ENCODE measurements at regions not wholly inside any gene's neighbourhood (a gene's known extent, or its start where the extent isn't known, plus 50 kb on each side); places are given as distances from the start of the nearest gene placed in this dataset.

DNA sequence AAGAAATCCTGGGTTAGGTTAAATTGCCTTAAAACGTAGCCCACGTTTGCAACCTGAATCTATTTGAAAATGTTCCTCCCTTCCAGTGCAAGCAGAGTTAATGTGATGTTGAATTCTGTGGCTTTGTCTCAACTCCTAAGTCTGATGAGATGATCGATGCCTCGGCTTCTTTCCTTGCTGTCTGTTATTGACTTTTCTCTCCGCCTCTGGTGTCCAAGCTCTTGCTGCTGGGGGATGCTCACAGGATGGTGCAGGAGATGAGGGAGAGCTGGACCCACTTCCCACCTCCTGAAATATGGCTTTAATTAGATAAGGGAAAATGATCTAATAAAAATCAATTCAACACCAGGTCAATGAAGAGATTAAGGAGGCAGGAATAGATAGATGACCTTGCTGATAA is 407.9 kb upstream of the RGMA start:
- TF ChIP-seq RFX5 (IDR thresholded peaks at IDR 0.05; ENCODE audit: borderline replicate concordance, low read depth, low read length) = no peak
- TF ChIP-seq NRF1 (IDR thresholded peaks at IDR 0.05; ENCODE audit: low read depth, low read length) = no peak
- TF ChIP-seq MAFK (IDR thresholded peaks at IDR 0.05; ENCODE audit: low read depth, low read length) = no peak
- TF ChIP-seq, protein P1, sequence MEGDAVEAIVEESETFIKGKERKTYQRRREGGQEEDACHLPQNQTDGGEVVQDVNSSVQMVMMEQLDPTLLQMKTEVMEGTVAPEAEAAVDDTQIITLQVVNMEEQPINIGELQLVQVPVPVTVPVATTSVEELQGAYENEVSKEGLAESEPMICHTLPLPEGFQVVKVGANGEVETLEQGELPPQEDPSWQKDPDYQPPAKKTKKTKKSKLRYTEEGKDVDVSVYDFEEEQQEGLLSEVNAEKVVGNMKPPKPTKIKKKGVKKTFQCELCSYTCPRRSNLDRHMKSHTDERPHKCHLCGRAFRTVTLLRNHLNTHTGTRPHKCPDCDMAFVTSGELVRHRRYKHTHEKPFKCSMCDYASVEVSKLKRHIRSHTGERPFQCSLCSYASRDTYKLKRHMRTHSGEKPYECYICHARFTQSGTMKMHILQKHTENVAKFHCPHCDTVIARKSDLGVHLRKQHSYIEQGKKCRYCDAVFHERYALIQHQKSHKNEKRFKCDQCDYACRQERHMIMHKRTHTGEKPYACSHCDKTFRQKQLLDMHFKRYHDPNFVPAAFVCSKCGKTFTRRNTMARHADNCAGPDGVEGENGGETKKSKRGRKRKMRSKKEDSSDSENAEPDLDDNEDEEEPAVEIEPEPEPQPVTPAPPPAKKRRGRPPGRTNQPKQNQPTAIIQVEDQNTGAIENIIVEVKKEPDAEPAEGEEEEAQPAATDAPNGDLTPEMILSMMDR (IDR thresholded peaks at IDR 0.05; ENCODE audit: control extremely low read depth in 1 of 3, insufficient read depth in 1 of 3, low read depth in 1 of 3, low read length in 3 of 3) = no peak
- TF ChIP-seq POLR2AphosphoS5 (IDR thresholded peaks at IDR 0.05; ENCODE audit: low read depth, low read length) = no peak
- TF ChIP-seq SP1 (IDR thresholded peaks at IDR 0.05; ENCODE audit: low read depth, low read length) = no peak
- TF ChIP-seq POLR2A (IDR thresholded peaks at IDR 0.05; ENCODE audit: control extremely low read depth in 1 of 2, low read depth in 2 of 2, low read length in 2 of 2) = no peak
- TF ChIP-seq, protein P2, sequence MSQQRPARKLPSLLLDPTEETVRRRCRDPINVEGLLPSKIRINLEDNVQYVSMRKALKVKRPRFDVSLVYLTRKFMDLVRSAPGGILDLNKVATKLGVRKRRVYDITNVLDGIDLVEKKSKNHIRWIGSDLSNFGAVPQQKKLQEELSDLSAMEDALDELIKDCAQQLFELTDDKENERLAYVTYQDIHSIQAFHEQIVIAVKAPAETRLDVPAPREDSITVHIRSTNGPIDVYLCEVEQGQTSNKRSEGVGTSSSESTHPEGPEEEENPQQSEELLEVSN (IDR thresholded peaks at IDR 0.05) = no peak
- TF ChIP-seq EZH2 (IDR thresholded peaks at IDR 0.05; ENCODE audit: low read depth, low read length, severe bottlenecking) = no peak

Data from H1 (cell line).